K562 (cell line): ENCODE measurements at regions not wholly inside any gene's neighbourhood (a gene's known extent, or its start where the extent isn't known, plus 50 kb on each side); places are given as distances from the start of the nearest gene placed in this dataset.

Experiments
- CBX1 ChIP-seq: sonication (generic); IDR thresholded peaks from 2 replicates; pipeline ENCODE4 v1.6.1; 2016; ENCODE audit warnings: antibody characterized with exemption, low read depth, mild to moderate bottlenecking
- CEBPZ ChIP-seq: fragments of 150-350 bp; IDR thresholded peaks from 2 replicates; pipeline ENCODE4 v1.6.1; 2014; ENCODE audit warnings: low read depth, mild to moderate bottlenecking, low read length, borderline replicate concordance
- CHD2 ChIP-seq: IDR thresholded peaks from 2 replicates; pipeline ENCODE4 v1.6.1; 2011; ENCODE audit warnings: low read depth, low read length
- CTCF ChIP-seq, 3 experiments: IDR thresholded peaks in 2 of 3; conservative IDR thresholded peaks in 1 of 3; 2 replicates each; pipeline ENCODE4 v1.5.1; 2011 to 2012; ENCODE audit warnings: low read length in 3 of 3, mild to moderate bottlenecking in 3 of 3, control low read depth in 2 of 3, improper control_type of control experiment in 1 of 3, inconsistent platforms in 1 of 3, low read depth in 1 of 3, mixed read lengths in 1 of 3, moderate library complexity in 1 of 3; ENCODE audit not compliant: insufficient read depth in 2 of 3
- EZH2 ChIP-seq: IDR thresholded peaks from 2 replicates; pipeline ENCODE4 v1.6.1; 2012; ENCODE audit warnings: low read depth, mild to moderate bottlenecking, inconsistent platforms, low read length, borderline replicate concordance
- FIP1L1 ChIP-seq: fragments of 200-400 bp; formaldehyde crosslinking; IDR thresholded peaks from 2 replicates; pipeline ENCODE4 v1.6.1; 2018; ENCODE audit warnings: mild to moderate bottlenecking, low read depth, low read length; ENCODE audit not compliant: poor library complexity, severe bottlenecking
- TCF7 ChIP-seq: sonication (generic); IDR thresholded peaks from 2 replicates; pipeline ENCODE4 v1.6.1; 2016; ENCODE audit warnings: antibody characterized with exemption, borderline replicate concordance
- ZKSCAN1 ChIP-seq: fragments of 150-350 bp; IDR thresholded peaks from 2 replicates; pipeline ENCODE4 v1.6.1; 2016; ENCODE audit warnings: low read depth, low read length
- ZKSCAN8 ChIP-seq: fragments of 200-800 bp; sonication (Bioruptor generic); IDR thresholded peaks from 2 replicates; pipeline ENCODE4 v1.6.1; 2016; ENCODE audit warnings: missing genetic modification characterization, missing compliant biosample characterization
- ZNF561 ChIP-seq: fragments of 450-650 bp; formaldehyde crosslinking; conservative IDR thresholded peaks from 2 replicates; pipeline ENCODE4 v1.4.0; 2020; ENCODE audit warnings: mild to moderate bottlenecking, moderate library complexity

- TF ChIP-seq CHD2 (no peak), CTCF (IDR thresholded peaks at IDR 0.05 in 2 of 3, conservative IDR thresholded peaks at IDR 0.05 in 1 of 3; ENCODE audit: insufficient read depth in 2 of 3, low read depth in 1 of 3, low read length in 3 of 3) (no peak), ZNF561 (no peak), CBX1 (no peak), CEBPZ (no peak), ZKSCAN8 (CRISPR knock-in tag) (no peak), ZKSCAN1 (no peak), EZH2 (no peak), FIP1L1 (no peak), TCF7 (no peak)
Observed at GRCh38 chr2:147096671-147097070, 748.2 kb upstream of the ACVR2A start.
